K562 (cell line): ENCODE measurements at regions not wholly inside any gene's neighbourhood (a gene's known extent, or its start where the extent isn't known, plus 50 kb on each side); places are given as distances from the start of the nearest gene placed in this dataset.

Experiments used
- ATAC-seq: fragments of 200-7000 bp; cut with Tn5 transposase; 3 replicates; pipeline ENCODE4 v1.9.1; 2020; ENCODE audit warnings: moderate library complexity
- BruUV-seq: library from RNA; stranded (reverse); fragments of 400-500 nt; replicated peaks from 2 replicates; lab custom pipeline; 2021; lab: Mats Ljungman, UMichigan
- CTCF ChIA-PET: fragments of 300-600 bp; formaldehyde crosslinking; extraction: SDS; loops from one replicate; lab custom pipeline; 2021; ENCODE audit warnings: low intra/inter-chr PET ratio; lab: Yijun Ruan, JAX
- POLR2A ChIA-PET: fragments of 300-600, 350-650 bp; sonication (Branson Sonifier 250); formaldehyde crosslinking; extraction: SDS; loops from one replicate; lab custom pipeline; 2021; ENCODE audit warnings: antibody characterized with exemption, inconsistent platforms; lab: Yijun Ruan, JAX
- DNase-seq, 4 experiments: peaks; one replicate each; pipeline versions ENCODE4 v3.0.0 to v3.0.0-alpha.2; 2011 to 2018; ENCODE audit warnings: low spot score in 3 of 4, mixed read lengths in 3 of 4; ENCODE audit errors: extremely low read depth in 1 of 4
- FAIRE-seq: peaks from 2 replicates; lab custom pipeline; 2011; peaks lifted over from hg19 to GRCh38; lab: Jason Lieb, UNC
- H2AFZ ChIP-seq: 2 replicates; pipeline ENCODE4 v1.6.0; 2011; ENCODE audit warnings: low read depth, low read length, control low read depth, inconsistent platforms
- H3K27ac ChIP-seq: fragments of 200-600 bp; 3 replicates; pipeline ENCODE4 v1.8.0; 2011; ENCODE audit warnings: low read depth, mild to moderate bottlenecking, control low read depth, inconsistent platforms, low read length, moderate library complexity, mixed read lengths; ENCODE audit errors: extremely low read depth
- H3K27me3 ChIP-seq, 2 experiments: fragments of 300-600 bp in 1 of 2; 2 replicates in 1 of 2; 3 replicates in 1 of 2; pipeline versions ENCODE4 v1.6.0 to v1.8.0; 2011; ENCODE audit warnings: inconsistent platforms in 2 of 2, low read length in 2 of 2, mild to moderate bottlenecking in 1 of 2, mixed read lengths in 1 of 2, moderate library complexity in 1 of 2; ENCODE audit not compliant: control insufficient read depth in 2 of 2, insufficient read depth in 2 of 2
- H3K36me3 ChIP-seq: fragments of 300-600 bp; 3 replicates; pipeline ENCODE4 v1.8.0; 2011; ENCODE audit warnings: mild to moderate bottlenecking, low read length, inconsistent platforms; ENCODE audit not compliant: control insufficient read depth, insufficient read depth
- H3K4me1 ChIP-seq, 2 experiments: fragments of 200-600 bp in 1 of 2; replicated peaks in 1 of 2; 2 replicates in 1 of 2; 3 replicates in 1 of 2; pipeline versions ENCODE4 v1.5.1 to v1.8.0; 2011; ENCODE audit warnings: inconsistent platforms in 2 of 2, low read length in 2 of 2, mild to moderate bottlenecking in 1 of 2, mixed read lengths in 1 of 2, moderate library complexity in 1 of 2; ENCODE audit not compliant: control insufficient read depth in 2 of 2, insufficient read depth in 2 of 2
- H3K4me2 ChIP-seq: 2 replicates; pipeline ENCODE4 v1.6.1; 2011; ENCODE audit warnings: low read length, control low read depth, inconsistent platforms, mixed read lengths; ENCODE audit not compliant: insufficient read depth
- H3K4me3 ChIP-seq: fragments of 200-600 bp; sonication (generic), shearing (Covaris generic); 2 replicates; pipeline ENCODE4 v1.5.1; 2016; ENCODE audit warnings: control low read depth, inconsistent platforms
- H3K79me2 ChIP-seq: fragments of 200-600 bp; 3 replicates; pipeline ENCODE4 v1.8.0; 2011; ENCODE audit warnings: low read length, inconsistent platforms; ENCODE audit not compliant: control insufficient read depth, insufficient read depth
- H3K9ac ChIP-seq, 2 experiments: 2 replicates each; pipeline versions ENCODE4 v1.6.0 to v1.6.1; 2011; ENCODE audit warnings: low read depth in 2 of 2, low read length in 2 of 2, control low read depth in 1 of 2, inconsistent platforms in 1 of 2, mild to moderate bottlenecking in 1 of 2, mixed read lengths in 1 of 2; ENCODE audit not compliant: insufficient read depth in 1 of 2
- H3K9me1 ChIP-seq: one replicate; pipeline ENCODE4 v1.6.0; 2011; ENCODE audit warnings: inconsistent platforms, mild to moderate bottlenecking, low read length, moderate library complexity; ENCODE audit not compliant: control insufficient read depth, insufficient read depth
- H3K9me3 ChIP-seq: replicated peaks from 2 replicates; pipeline ENCODE4 v1.5.1; 2011; ENCODE audit warnings: low read depth, low read length, inconsistent platforms; ENCODE audit not compliant: control insufficient read depth, insufficient read depth
- H4K20me1 ChIP-seq: replicated peaks from 2 replicates; pipeline ENCODE4 v1.6.1; 2011; ENCODE audit warnings: low read length, inconsistent platforms, mixed read lengths; ENCODE audit not compliant: control insufficient read depth, insufficient read depth
- DPF2 ChIP-seq: fragments of 450-650 bp; IDR thresholded peaks from 2 replicates; pipeline ENCODE4 v1.6.1; 2016
- PHF21A ChIP-seq: fragments of 450-650 bp; IDR thresholded peaks from 2 replicates; pipeline ENCODE4 v1.6.1; 2017; ENCODE audit warnings: low read depth, borderline replicate concordance
- POLR2A ChIP-seq: fragments of 450-650 bp; conservative IDR thresholded peaks from 2 replicates; pipeline ENCODE4 v1.6.1; 2016
- SMAD4 ChIP-seq: fragments of 250-450 bp; sonication (Bioruptor Pico); conservative IDR thresholded peaks from 2 replicates; pipeline ENCODE4 v1.8.0; 2021; ENCODE audit warnings: inconsistent platforms, mild to moderate bottlenecking, moderate library complexity
- ZNF212 ChIP-seq: fragments of 450-650 bp; formaldehyde crosslinking; IDR thresholded peaks from 2 replicates; pipeline ENCODE4 v1.4.0; 2020; ENCODE audit warnings: mild to moderate bottlenecking
- WGBS: fragments of 100-300 bp; shearing (Covaris generic); methylation state at CpG from one replicate; pipeline ENCODE4 v1.1.6; 2016; ENCODE audit warnings: low coverage, mixed read lengths; ENCODE audit not compliant: insufficient coverage; ENCODE audit errors: missing lambda C conversion rate; 5-methylcytosine and 5-hydroxymethylcytosine counted together
- in situ Hi-C: fragments of 300-500 bp; cut with MboI; formaldehyde crosslinking; loops from 4 replicates; pipeline ENCODE4 v1.15.0; 2018; ENCODE audit warnings: inconsistent platforms, mixed read lengths
- intact Hi-C: fragments of 100-400 bp; cut with micrococcal nuclease; formaldehyde crosslinking; loops from 2 replicates; pipeline ENCODE4 v1.14.2; 2022
- TF ChIP-seq, protein P1 (sequence below): fragments of 450-650 bp; formaldehyde crosslinking; IDR thresholded peaks from 2 replicates; pipeline ENCODE4 v1.4.0; 2020; ENCODE audit warnings: mild to moderate bottlenecking, moderate library complexity
- TF ChIP-seq, protein P2 (sequence below): fragments of 450-650 bp; formaldehyde crosslinking; IDR thresholded peaks from 2 replicates; pipeline ENCODE4 v1.4.0; 2020; ENCODE audit warnings: mild to moderate bottlenecking, moderate library complexity
- TF ChIP-seq, protein P3 (sequence below): fragments of 250-450 bp; sonication (Bioruptor Pico); IDR thresholded peaks from 2 replicates; pipeline ENCODE4 v1.8.0; 2021; ENCODE audit warnings: moderate library complexity, mild to moderate bottlenecking, inconsistent platforms

DNA sequence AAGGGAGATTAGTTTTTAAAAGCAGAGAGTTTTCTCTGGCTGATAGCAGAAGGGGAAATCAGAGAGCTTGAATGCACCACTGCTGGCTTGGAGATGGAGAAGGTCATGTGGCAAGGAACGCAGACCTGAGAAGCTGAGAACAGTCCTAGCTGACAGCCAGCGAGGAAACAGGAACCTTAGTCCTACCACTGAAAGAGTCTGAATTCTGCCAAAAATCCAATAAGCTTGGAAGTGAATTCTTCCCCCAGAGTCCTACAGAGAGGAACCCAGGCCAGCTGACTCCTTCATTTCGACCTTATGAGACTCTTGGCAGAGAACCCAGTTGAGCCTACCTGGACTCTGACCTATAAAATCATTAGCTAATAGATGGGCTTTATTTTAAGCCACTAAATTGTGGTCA is 371.9 kb upstream of the TNP1 start:
- intact Hi-C loops: no loop called here
- ChIA-PET CTCF (no interaction called here), POLR2A (no interaction called here)
- no peak for DNase-seq
- WGBS: 0% methylated on average over 3 of the region's 3 CpGs
- TF ChIP-seq, protein P1, sequence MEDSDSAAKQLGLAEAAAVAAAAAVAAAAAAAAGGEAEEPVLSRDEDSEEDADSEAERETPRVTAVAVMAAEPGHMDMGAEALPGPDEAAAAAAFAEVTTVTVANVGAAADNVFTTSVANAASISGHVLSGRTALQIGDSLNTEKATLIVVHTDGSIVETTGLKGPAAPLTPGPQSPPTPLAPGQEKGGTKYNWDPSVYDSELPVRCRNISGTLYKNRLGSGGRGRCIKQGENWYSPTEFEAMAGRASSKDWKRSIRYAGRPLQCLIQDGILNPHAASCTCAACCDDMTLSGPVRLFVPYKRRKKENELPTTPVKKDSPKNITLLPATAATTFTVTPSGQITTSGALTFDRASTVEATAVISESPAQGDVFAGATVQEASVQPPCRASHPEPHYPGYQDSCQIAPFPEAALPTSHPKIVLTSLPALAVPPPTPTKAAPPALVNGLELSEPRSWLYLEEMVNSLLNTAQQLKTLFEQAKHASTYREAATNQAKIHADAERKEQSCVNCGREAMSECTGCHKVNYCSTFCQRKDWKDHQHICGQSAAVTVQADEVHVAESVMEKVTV (CRISPR knock-in tag): no peak
- TF ChIP-seq, protein P2, sequence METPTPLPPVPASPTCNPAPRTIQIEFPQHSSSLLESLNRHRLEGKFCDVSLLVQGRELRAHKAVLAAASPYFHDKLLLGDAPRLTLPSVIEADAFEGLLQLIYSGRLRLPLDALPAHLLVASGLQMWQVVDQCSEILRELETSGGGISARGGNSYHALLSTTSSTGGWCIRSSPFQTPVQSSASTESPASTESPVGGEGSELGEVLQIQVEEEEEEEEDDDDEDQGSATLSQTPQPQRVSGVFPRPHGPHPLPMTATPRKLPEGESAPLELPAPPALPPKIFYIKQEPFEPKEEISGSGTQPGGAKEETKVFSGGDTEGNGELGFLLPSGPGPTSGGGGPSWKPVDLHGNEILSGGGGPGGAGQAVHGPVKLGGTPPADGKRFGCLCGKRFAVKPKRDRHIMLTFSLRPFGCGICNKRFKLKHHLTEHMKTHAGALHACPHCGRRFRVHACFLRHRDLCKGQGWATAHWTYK (CRISPR knock-in tag): no peak
- TF ChIP-seq SMAD4 (CRISPR knock-in tag): no peak
- no peak for TF ChIP-seq DPF2
- TF ChIP-seq POLR2A: no peak
- no peak for TF ChIP-seq ZNF212 (CRISPR knock-in tag)
- no peak for TF ChIP-seq PHF21A
- TF ChIP-seq, protein P3, sequence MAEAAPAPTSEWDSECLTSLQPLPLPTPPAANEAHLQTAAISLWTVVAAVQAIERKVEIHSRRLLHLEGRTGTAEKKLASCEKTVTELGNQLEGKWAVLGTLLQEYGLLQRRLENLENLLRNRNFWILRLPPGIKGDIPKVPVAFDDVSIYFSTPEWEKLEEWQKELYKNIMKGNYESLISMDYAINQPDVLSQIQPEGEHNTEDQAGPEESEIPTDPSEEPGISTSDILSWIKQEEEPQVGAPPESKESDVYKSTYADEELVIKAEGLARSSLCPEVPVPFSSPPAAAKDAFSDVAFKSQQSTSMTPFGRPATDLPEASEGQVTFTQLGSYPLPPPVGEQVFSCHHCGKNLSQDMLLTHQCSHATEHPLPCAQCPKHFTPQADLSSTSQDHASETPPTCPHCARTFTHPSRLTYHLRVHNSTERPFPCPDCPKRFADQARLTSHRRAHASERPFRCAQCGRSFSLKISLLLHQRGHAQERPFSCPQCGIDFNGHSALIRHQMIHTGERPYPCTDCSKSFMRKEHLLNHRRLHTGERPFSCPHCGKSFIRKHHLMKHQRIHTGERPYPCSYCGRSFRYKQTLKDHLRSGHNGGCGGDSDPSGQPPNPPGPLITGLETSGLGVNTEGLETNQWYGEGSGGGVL (CRISPR knock-in tag): no peak
- H3K9me3 ChIP-seq: no peaks in the 10 kb centered on the region
- no peak overlapping the region for H3K4me2 ChIP-seq
- no peaks in the 10 kb centered on the region for H3K27me3 ChIP-seq
- no peaks in the 10 kb centered on the region for H3K36me3 ChIP-seq
- no peaks in the 10 kb centered on the region for H4K20me1 ChIP-seq
- no peak for ATAC-seq
- no peak overlapping the region for H3K4me3 ChIP-seq
- in situ Hi-C loops: no loop called here
- H3K9ac ChIP-seq: no peak overlapping the region
- no peaks in the 10 kb centered on the region for H3K4me1 ChIP-seq
- no peaks in the 10 kb centered on the region for H3K9me1 ChIP-seq
- no peaks in the 10 kb centered on the region for H3K79me2 ChIP-seq
- no peak for FAIRE-seq
- no peak overlapping the region for H3K27ac ChIP-seq
- no TSS peak for BruUV-seq
- no peak overlapping the region for H2AFZ ChIP-seq
